Epithelial cell of esophagus (primary cell): ENCODE measurements at regions not wholly inside any gene's neighbourhood (a gene's known extent, or its start where the extent isn't known, plus 50 kb on each side); places are given as distances from the start of the nearest gene placed in this dataset.
A peak's percentile ranks its signal among the peaks of the same experiment; 100 is the strongest.

Experiments used
- DNase-seq: peaks from one replicate; pipeline ENCODE4 v3.0.0; 2010; ENCODE audit warnings: low read depth
- H3K4me3 ChIP-seq: 2 replicates; pipeline ENCODE4 v1.5.1; 2011; ENCODE audit warnings: mild to moderate bottlenecking, low read length, control low read depth
- TF ChIP-seq, protein P1 (sequence below): IDR thresholded peaks from 2 replicates; pipeline ENCODE4 v1.5.1; 2011; ENCODE audit warnings: low read depth, mild to moderate bottlenecking, low read length, control low read depth, inconsistent platforms; ENCODE audit not compliant: insufficient read depth; ENCODE audit errors: missing control alignments

GRCh38 chr21:35926003-35926740, 134.2 kb downstream of the SETD4 start:
- TF ChIP-seq, protein P1, sequence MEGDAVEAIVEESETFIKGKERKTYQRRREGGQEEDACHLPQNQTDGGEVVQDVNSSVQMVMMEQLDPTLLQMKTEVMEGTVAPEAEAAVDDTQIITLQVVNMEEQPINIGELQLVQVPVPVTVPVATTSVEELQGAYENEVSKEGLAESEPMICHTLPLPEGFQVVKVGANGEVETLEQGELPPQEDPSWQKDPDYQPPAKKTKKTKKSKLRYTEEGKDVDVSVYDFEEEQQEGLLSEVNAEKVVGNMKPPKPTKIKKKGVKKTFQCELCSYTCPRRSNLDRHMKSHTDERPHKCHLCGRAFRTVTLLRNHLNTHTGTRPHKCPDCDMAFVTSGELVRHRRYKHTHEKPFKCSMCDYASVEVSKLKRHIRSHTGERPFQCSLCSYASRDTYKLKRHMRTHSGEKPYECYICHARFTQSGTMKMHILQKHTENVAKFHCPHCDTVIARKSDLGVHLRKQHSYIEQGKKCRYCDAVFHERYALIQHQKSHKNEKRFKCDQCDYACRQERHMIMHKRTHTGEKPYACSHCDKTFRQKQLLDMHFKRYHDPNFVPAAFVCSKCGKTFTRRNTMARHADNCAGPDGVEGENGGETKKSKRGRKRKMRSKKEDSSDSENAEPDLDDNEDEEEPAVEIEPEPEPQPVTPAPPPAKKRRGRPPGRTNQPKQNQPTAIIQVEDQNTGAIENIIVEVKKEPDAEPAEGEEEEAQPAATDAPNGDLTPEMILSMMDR: no peak
- no peak overlapping the region for H3K4me3 ChIP-seq
- no peak for DNase-seq

DNA sequence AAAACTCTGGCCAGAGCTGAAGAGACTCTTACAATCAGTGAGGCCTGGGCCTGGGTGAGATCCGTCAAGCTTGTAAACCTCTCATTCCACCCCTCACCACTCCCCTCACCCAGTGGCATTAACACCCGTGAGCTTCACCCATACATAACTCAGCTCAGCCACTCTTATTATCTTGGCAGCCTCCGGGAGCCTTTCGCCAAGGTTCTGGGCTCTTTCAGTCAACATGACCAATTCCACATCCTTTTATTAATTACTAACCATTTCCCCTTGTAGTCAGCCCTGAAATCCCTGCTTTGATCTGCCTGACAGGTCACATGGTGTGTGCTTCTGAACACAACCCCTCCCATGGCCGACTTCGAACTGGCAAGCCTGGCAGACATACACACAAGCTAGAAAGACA, 134.8 kb downstream of the SETD4 start:
- TF ChIP-seq, protein P1: no peak
- no peak overlapping the region for H3K4me3 ChIP-seq
- peak; percentile 68 for DNase-seq

DNA sequence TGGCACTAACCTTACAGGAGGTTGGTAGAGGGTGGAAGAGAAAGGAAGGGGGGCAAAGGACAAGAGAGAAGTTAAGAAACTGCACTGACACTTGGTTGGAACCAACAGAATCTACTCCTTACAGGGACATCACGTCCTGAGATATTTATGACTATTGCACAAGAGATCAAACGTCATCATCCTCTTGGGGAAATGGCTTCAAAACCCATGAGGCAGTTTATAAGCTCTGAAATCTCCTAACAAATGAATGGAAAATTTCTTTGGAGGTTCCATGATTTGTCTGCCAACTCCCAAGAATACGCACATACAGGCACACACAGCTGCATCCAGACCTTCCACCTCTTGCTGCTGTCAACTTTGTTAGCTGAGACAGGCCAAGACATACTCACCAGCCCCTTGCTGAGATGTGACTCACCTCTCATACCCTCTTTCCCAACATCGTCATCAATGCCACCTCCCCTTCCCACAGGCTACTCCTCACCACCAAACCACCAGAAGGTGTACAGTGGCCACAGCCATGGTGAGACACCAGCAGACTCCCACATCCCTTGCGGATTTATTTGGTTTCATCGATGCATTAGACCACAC, 135.5 kb downstream of the SETD4 start:
- DNase-seq: peak; percentile 84
- TF ChIP-seq, protein P1: no peak

GRCh38 chr21:35923971-35924370, 136.4 kb downstream of the SETD4 start:
- TF ChIP-seq, protein P1: no peak
- no peak for DNase-seq
- H3K4me3 ChIP-seq: no peak overlapping the region

More for the DNA sequence above, 135.5 kb downstream of the SETD4 start:
- H3K4me3 ChIP-seq: no peak overlapping the region

DNA sequence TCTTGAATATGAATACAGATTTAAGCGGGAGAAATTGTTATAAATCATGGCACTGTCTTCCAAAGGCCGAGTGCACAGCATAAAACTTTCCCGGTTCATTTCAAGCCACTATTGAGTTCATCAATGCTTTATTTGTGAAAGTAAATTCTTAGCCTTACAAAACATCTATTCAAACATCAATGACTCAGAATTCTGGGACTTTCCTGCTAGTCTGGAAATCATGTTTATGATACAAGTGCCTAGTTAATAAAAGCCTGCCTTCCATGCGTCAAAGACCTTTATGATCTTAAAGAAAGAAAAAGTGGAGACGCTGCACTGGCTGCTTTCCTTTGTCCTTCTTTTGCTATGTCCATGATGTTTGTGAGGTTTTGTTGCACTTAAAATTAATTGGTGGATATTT, 137.7 kb downstream of the SETD4 start:
- peak; percentile 73 for DNase-seq
- H3K4me3 ChIP-seq: no peak overlapping the region
- TF ChIP-seq, protein P1: no peak

DNA sequence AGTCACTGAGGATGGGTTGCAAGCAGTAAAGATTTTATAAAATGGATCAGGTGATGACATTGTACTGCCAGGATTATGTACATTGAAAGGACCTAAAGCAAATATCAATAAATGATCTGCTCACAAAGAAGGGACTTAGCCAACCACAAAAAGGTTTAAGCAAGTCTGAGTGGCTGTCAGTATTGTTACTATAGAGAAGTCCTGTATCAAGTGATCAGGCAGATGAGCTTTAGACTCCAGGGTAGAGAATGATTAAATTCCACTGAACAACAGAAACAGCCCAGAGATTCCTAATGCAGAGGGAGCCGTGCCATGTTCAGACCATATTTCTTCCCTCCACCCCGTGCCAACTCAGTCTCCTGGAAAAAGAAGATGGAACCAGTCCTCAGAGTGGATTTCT, 138.9 kb downstream of the SETD4 start:
- no peak for DNase-seq
- TF ChIP-seq, protein P1: no peak
- H3K4me3 ChIP-seq: no peak overlapping the region
